CD8-positive, alpha-beta memory T cell (primary cell): ENCODE measurements at regions not wholly inside any gene's neighbourhood (a gene's known extent, or its start where the extent isn't known, plus 50 kb on each side); places are given as distances from the start of the nearest gene placed in this dataset.
"Not testable (repeated sequence)": the region's sequence is repeated elsewhere in the genome, so short reads cannot be mapped to it uniquely, and the experiment has no call there.

Source experiments
- CTCF ChIA-PET: fragments of 350-600 bp; sonication (Branson Sonifier 250); formaldehyde crosslinking; loops from one replicate; lab custom pipeline; 2021; ENCODE audit warnings: antibody characterized with exemption; lab: Charles Lee
- POLR2A ChIA-PET: fragments of 350-600 bp; sonication (Branson Sonifier 250); formaldehyde crosslinking; loops from one replicate; lab custom pipeline; 2021; ENCODE audit warnings: antibody characterized with exemption; lab: Charles Lee
- DNase-seq, 5 donors: peaks; one replicate each; pipeline versions ENCODE4 v3.0.0 to v3.0.0-alpha.2; 2020 to 2022; ENCODE audit warnings: mixed read lengths in 1 of 5
- H3K27ac ChIP-seq: one replicate; pipeline ENCODE4 v1.7.0; 2013; ENCODE audit warnings: low read depth, mild to moderate bottlenecking, low read length, moderate library complexity
- H3K27me3 ChIP-seq: 2 replicates; pipeline ENCODE4 v1.7.0; 2013; ENCODE audit warnings: low read length, mild to moderate bottlenecking; ENCODE audit not compliant: insufficient read depth, poor library complexity, severe bottlenecking
- H3K36me3 ChIP-seq: 2 replicates; pipeline ENCODE4 v1.7.0; 2013; ENCODE audit warnings: mild to moderate bottlenecking, low read length, moderate library complexity; ENCODE audit not compliant: insufficient read depth
- H3K4me1 ChIP-seq: 2 replicates; pipeline ENCODE4 v1.7.0; 2013; ENCODE audit warnings: mild to moderate bottlenecking, low read length, moderate library complexity; ENCODE audit not compliant: insufficient read depth
- H3K4me3 ChIP-seq: 2 replicates; pipeline ENCODE4 v1.7.0; 2013; ENCODE audit warnings: mild to moderate bottlenecking, low read length
- H3K9me3 ChIP-seq: 2 replicates; pipeline ENCODE4 v1.7.0; 2013; ENCODE audit warnings: mild to moderate bottlenecking, low read length
- H3K27ac Mint-ChIP-seq, 8 donors: one replicate each; pipeline ENCODE4 v1.8.0; 2020 to 2021; ENCODE audit warnings: mixed read lengths in 8 of 8, mild to moderate bottlenecking in 6 of 8, inconsistent platforms in 3 of 8, moderate library complexity in 3 of 8
- H3K27me3 Mint-ChIP-seq, 2 donors: one replicate each; pipeline ENCODE4 v1.8.0; 2020 to 2021; ENCODE audit warnings: mixed read lengths in 2 of 2, mild to moderate bottlenecking in 1 of 2, moderate library complexity in 1 of 2
- H3K36me3 Mint-ChIP-seq, 3 donors: one replicate each; pipeline ENCODE4 v1.8.0; 2020 to 2021; ENCODE audit warnings: mixed read lengths in 3 of 3, inconsistent platforms in 1 of 3, mild to moderate bottlenecking in 1 of 3
- H3K4me1 Mint-ChIP-seq, 3 donors: one replicate each; pipeline ENCODE4 v1.8.0; 2020 to 2021; ENCODE audit warnings: mixed read lengths in 3 of 3, inconsistent platforms in 1 of 3, mild to moderate bottlenecking in 1 of 3
- H3K4me3 Mint-ChIP-seq, 7 donors: one replicate each; pipeline ENCODE4 v1.8.0; 2020 to 2021; ENCODE audit warnings: mixed read lengths in 7 of 7, mild to moderate bottlenecking in 6 of 7, moderate library complexity in 4 of 7, inconsistent platforms in 2 of 7
- H3K9me3 Mint-ChIP-seq, 5 donors: one replicate each; pipeline ENCODE4 v1.8.0; 2020 to 2022; ENCODE audit warnings: mixed read lengths in 5 of 5, mild to moderate bottlenecking in 3 of 5, moderate library complexity in 2 of 5, inconsistent platforms in 1 of 5

DNA sequence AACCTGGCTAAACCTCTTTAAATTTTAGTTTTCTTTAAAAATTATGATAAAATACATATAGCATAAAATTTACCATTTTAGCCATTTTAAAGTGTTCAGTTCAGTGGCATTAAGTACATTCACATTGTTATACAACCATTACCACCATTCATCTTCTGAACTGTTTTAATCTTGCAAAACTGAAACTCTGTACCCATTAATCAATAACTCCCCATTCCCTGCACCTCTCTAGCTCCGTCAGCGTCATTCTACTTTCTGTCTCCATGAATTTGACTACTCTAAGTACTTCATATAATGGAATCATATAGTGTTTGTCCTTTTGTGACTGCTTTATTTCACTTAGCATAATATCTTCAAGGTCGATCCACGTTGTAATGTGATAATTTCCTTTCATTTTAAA is 75.8 kb upstream of the DDHD1 start:
- H3K36me3 ChIP-seq, result no peaks in the 10 kb centered on the region
- no peaks in the 10 kb centered on the region for H3K9me3 ChIP-seq
- H3K4me3 ChIP-seq, result no peak overlapping the region
- Mint-ChIP-seq H3K9me3 (peaks cover 10 to 23% (median 16%) of the 10 kb centered on the region in 5 donors), H3K27me3 (peaks cover 0 to 3% of the 10 kb centered on the region in 2 donors), H3K4me1 (no peaks in the 10 kb centered on the region), H3K4me3 (no peak overlapping the region), H3K27ac (no peak overlapping the region), H3K36me3 (peaks cover 6 to 48% (median 6%) of the 10 kb centered on the region in 3 donors)
- H3K4me1 ChIP-seq, result no peaks in the 10 kb centered on the region
- no peak for DNase-seq
- CTCF ChIA-PET, result no interaction called here
- H3K27ac ChIP-seq, result no peak overlapping the region
- no peaks in the 10 kb centered on the region for H3K27me3 ChIP-seq
- POLR2A ChIA-PET, result no interaction called here

- no peaks in the 10 kb centered on the region for H3K9me3 ChIP-seq
- Mint-ChIP-seq H3K4me3 (no peak overlapping the region), H3K27me3 (peaks cover 0 to 3% of the 10 kb centered on the region in 2 donors), H3K9me3 (peaks cover 10 to 23% (median 16%) of the 10 kb centered on the region in 5 donors), H3K27ac (no peak overlapping the region), H3K36me3 (peaks cover 6 to 46% (median 7%) of the 10 kb centered on the region in 3 donors), H3K4me1 (no peaks in the 10 kb centered on the region)
- CTCF ChIA-PET, result interaction anchor here (1.1 kb wide), 1 partner anchor 10 kb away, joined by 3 read pairs; no protein-coding TSS in a partner anchor
- no peak for DNase-seq
- H3K4me1 ChIP-seq, result no peaks in the 10 kb centered on the region
- H3K4me3 ChIP-seq, result no peak overlapping the region
- POLR2A ChIA-PET, result no interaction called here
- H3K27ac ChIP-seq, result no peak overlapping the region
- no peaks in the 10 kb centered on the region for H3K36me3 ChIP-seq
- no peaks in the 10 kb centered on the region for H3K27me3 ChIP-seq
These were observed 74.1 kb upstream of the DDHD1 start for GRCh38 chr14:53227154-53227718.

- ChIA-PET POLR2A (no interaction called here), CTCF (interaction anchor here (1.1 kb wide), 1 partner anchor 10 kb away, joined by 3 read pairs; no protein-coding TSS in a partner anchor)
- no peaks in the 10 kb centered on the region for H3K36me3 ChIP-seq
- Mint-ChIP-seq H3K36me3 (peaks cover 6 to 45% (median 7%) of the 10 kb centered on the region in 3 donors), H3K4me3 (no peak overlapping the region), H3K27ac (peak overlapping the region in 1 of 8 donors; percentile 23), H3K27me3 (peaks cover 0 to 2% of the 10 kb centered on the region in 2 donors), H3K9me3 (peaks cover 10 to 23% (median 16%) of the 10 kb centered on the region in 5 donors), H3K4me1 (no peaks in the 10 kb centered on the region)
- H3K27ac ChIP-seq, result no peak overlapping the region
- no peaks in the 10 kb centered on the region for H3K9me3 ChIP-seq
- no peaks in the 10 kb centered on the region for H3K4me1 ChIP-seq
- DNase-seq, result no peak
- H3K27me3 ChIP-seq, result no peaks in the 10 kb centered on the region
- no peak overlapping the region for H3K4me3 ChIP-seq
These were observed 73.4 kb upstream of the DDHD1 start for GRCh38 chr14:53226553-53226952.

GRCh38 chr14:53220914-53221313 is 67.8 kb upstream of the DDHD1 start:
- Histone ChIP-seq H3K4me1 (peaks cover 5% of the 10 kb centered on the region), H3K9me3 (no peaks in the 10 kb centered on the region), H3K27me3 (no peaks in the 10 kb centered on the region), H3K36me3 (no peaks in the 10 kb centered on the region), H3K4me3 (no peak overlapping the region), H3K27ac (no peak overlapping the region)
- no peak for DNase-seq
- H3K4me1 Mint-ChIP-seq, result peaks cover 6 to 10% (median 7%) of the 10 kb centered on the region in 3 donors
- H3K27me3 Mint-ChIP-seq, result no peaks in the 10 kb centered on the region
- H3K36me3 Mint-ChIP-seq, result peaks cover 6 to 23% (median 6%) of the 10 kb centered on the region in 3 donors
- H3K4me3 Mint-ChIP-seq, result no peak overlapping the region
- POLR2A ChIA-PET, result no interaction called here
- H3K9me3 Mint-ChIP-seq, result peaks cover 9 to 20% (median 14%) of the 10 kb centered on the region in 5 donors
- no peak overlapping the region for H3K27ac Mint-ChIP-seq
- CTCF ChIA-PET, result no interaction called here

DNA sequence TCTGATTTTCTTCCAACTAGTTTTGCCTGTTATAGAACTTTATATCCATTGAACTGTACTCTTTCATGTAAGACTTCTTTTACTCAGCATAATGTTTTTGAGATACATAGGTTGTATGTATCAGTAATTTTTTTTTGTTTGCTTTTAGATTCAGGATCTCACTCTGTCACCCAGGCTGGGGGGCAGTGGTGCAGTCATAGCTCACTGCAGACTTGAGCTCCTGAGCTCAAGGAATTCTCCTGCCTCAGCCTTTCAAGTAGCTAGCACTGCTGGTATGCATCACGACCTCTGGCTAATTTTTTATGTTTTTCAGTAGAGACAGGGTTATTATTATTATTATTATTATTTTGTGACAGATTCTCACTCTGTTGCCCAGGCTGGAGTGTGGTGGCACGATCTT is 65.0 kb upstream of the DDHD1 start:
- H3K27me3 Mint-ChIP-seq, result no peaks in the 10 kb centered on the region
- peaks cover 5% of the 10 kb centered on the region for H3K4me1 ChIP-seq
- H3K9me3 Mint-ChIP-seq, result peaks cover 0 to 2% (median 0%) of the 10 kb centered on the region in 5 donors
- no peaks in the 10 kb centered on the region for H3K36me3 Mint-ChIP-seq
- DNase-seq, result no peak
- no peak overlapping the region for H3K27ac ChIP-seq
- H3K4me3 ChIP-seq, result peak overlapping the region; percentile 55
- no peaks in the 10 kb centered on the region for H3K36me3 ChIP-seq
- H3K4me1 Mint-ChIP-seq, result peaks cover 6 to 10% (median 7%) of the 10 kb centered on the region in 3 donors
- ChIA-PET CTCF (interaction anchor here (0.9 to 2.0 kb wide), 6 partner anchors 16 to 107 kb away, joined by 3 to 12 read pairs (median 4); partner anchors contain the start of gene DDHD1), POLR2A (interaction anchor here (0.7 to 1.7 kb wide), 2 partner anchors 65 to 384 kb away, joined by 3 to 11 read pairs; partner anchors contain the start of gene DDHD1)
- H3K27ac Mint-ChIP-seq, result peak overlapping the region in 5 of 8 donors; percentile 34 to 74 (median 68)
- H3K9me3 ChIP-seq, result no peaks in the 10 kb centered on the region
- H3K4me3 Mint-ChIP-seq, result peak overlapping the region; percentile 74 to 96 (median 87)
- no peaks in the 10 kb centered on the region for H3K27me3 ChIP-seq

DNA sequence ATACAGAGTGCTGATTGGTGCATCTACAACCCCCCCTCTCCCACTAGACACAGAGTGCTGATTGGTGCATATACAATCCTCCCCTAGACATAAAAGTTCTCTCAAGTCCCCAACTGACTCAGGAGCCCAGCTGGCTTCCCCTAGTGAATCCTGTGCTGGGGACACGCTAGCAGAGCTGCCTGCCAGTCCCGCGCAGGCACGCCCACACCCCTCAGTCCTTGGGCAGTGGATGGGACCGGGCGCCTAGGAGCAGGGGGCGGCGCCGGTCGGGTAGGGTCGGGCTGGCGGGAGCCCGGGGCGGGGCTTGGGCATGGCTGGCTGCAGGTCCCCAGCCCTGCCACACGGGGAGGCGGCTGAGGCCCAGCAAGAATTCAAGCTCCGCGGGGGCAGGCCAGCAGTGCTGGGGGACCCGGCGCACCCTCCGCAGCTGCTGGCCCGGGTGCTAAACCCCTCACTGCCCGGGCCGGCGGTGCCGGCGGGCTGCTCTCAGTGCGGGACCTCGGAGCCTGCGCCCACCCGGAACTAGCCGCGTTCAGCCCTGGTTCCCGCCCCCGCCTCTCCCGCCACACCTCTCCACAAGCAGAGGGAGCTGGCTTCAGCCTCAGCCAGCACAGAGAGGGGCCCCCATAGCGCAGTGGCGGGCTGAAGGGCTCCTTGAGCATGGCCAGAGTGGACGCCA is 64.3 kb upstream of the DDHD1 start:
- no peak overlapping the region for H3K27ac ChIP-seq
- CTCF ChIA-PET, result interaction anchor here (0.9 to 2.0 kb wide), 8 partner anchors 9 to 107 kb away, joined by 3 to 12 read pairs (median 3); partner anchors contain the start of gene DDHD1
- H3K27me3 ChIP-seq, result no peaks in the 10 kb centered on the region

DNA sequence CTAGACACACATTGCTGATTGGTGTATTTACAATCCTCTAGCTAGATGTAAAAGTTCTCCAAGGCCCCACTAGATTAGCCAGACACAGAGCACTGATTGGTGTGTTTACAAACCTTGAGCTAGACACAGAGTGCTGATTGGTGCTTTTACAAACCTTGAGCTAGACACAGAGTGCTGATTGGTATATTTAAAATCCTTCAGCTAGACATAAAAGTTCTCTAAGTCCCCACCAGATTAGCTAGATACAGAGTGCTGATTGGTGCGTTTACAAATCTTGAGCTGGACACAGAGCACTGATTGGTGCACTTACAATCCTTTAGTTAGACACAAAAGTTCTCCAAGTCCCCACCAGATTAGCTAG is 63.8 kb upstream of the DDHD1 start:
- CTCF ChIA-PET, result interaction anchor here (0.9 to 2.0 kb wide), 6 partner anchors 10 to 99 kb away, joined by 3 to 12 read pairs (median 4); partner anchors contain the start of gene DDHD1
- H3K4me3 ChIP-seq, result peak overlapping the region; percentile 55
- H3K27me3 ChIP-seq, result not testable (repeated sequence)

More for the DNA sequence above, 64.3 kb upstream of the DDHD1 start:
- POLR2A ChIA-PET, result interaction anchor here (0.7 to 1.7 kb wide), 2 partner anchors 65 to 383 kb away, joined by 3 to 11 read pairs; partner anchors contain the start of gene DDHD1
- Mint-ChIP-seq H3K4me3 (peak overlapping the region; percentile 74 to 96 (median 87)), H3K36me3 (no peaks in the 10 kb centered on the region), H3K4me1 (peaks cover 6 to 10% (median 7%) of the 10 kb centered on the region in 3 donors), H3K9me3 (peaks cover 0 to 2% (median 0%) of the 10 kb centered on the region in 5 donors), H3K27me3 (no peaks in the 10 kb centered on the region), H3K27ac (peak overlapping the region in 7 of 8 donors; percentile 32 to 93 (median 78))
- Histone ChIP-seq H3K36me3 (no peaks in the 10 kb centered on the region), H3K9me3 (no peaks in the 10 kb centered on the region), H3K4me3 (peak overlapping the region; percentile 55), H3K4me1 (peaks cover 5% of the 10 kb centered on the region)
- peak; percentile 55 to 78 (median 63) for DNase-seq

More for the DNA sequence above, 63.8 kb upstream of the DDHD1 start:
- POLR2A ChIA-PET, result interaction anchor here (1.7 kb wide), 1 partner anchor 64 kb away, joined by 11 read pairs; the partner anchor contains the start of gene DDHD1
- H3K4me1 ChIP-seq, H3K36me3 ChIP-seq, DNase-seq, H3K27me3 Mint-ChIP-seq, H3K36me3 Mint-ChIP-seq, H3K9me3 ChIP-seq, H3K27ac ChIP-seq, H3K9me3 Mint-ChIP-seq: not testable (repeated sequence)
- H3K4me3 Mint-ChIP-seq, result peak overlapping the region; percentile 74 to 96 (median 87)
- peak overlapping the region in 4 of 8 donors; percentile 78 to 93 (median 86) for H3K27ac Mint-ChIP-seq
- peaks cover 6 to 10% (median 7%) of the 10 kb centered on the region in 3 donors for H3K4me1 Mint-ChIP-seq
